GM12891 (cell line): ENCODE measurements at regions not wholly inside any gene's neighbourhood (a gene's known extent, or its start where the extent isn't known, plus 50 kb on each side); places are given as distances from the start of the nearest gene placed in this dataset.

Experiments used
- PAX5 ChIP-seq: IDR thresholded peaks from 2 replicates; pipeline ENCODE4 v1.6.1; 2011; ENCODE audit warnings: low read length, moderate library complexity, mild to moderate bottlenecking; ENCODE audit not compliant: insufficient read depth, severe bottlenecking
- POLR2A ChIP-seq: IDR thresholded peaks from 2 replicates; pipeline ENCODE4 v1.6.1; 2011; ENCODE audit warnings: low read depth, low read length, control low read depth
- POLR2AphosphoS5 ChIP-seq: IDR thresholded peaks from 2 replicates; pipeline ENCODE4 v1.6.1; 2011; ENCODE audit warnings: low read depth, low read length, control low read depth
- SPI1 ChIP-seq: IDR thresholded peaks from 2 replicates; pipeline ENCODE4 v1.6.1; 2011; ENCODE audit warnings: low read depth, low read length, control low read depth
- TAF1 ChIP-seq: IDR thresholded peaks from 2 replicates; pipeline ENCODE4 v1.6.1; 2011; ENCODE audit warnings: low read depth, low read length, control low read depth

DNA sequence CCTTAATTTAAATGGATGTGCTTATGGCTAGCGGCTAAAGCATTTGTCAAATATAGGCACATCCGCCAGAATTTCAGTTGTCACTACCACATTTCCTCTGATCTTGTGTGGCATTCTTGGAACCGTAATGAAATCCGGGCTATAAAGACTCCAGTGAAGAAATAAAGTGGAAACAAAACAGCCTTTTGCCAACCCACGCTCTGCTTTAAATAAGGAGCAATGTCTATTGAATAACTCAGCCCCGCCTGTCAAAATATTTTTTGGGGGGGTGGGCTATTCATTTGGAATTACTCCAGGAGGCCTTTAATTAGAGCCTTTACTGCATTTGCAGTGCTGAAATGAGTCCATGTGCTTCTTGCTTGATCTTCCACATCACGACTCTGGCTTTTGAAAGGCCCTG is 179.6 kb upstream of the RPH3A start:
- TF ChIP-seq SPI1 (no peak), POLR2A (no peak), POLR2AphosphoS5 (no peak), TAF1 (no peak), PAX5 (no peak)
